ENCODE measurements at regions not wholly inside any gene's neighbourhood (a gene's known extent, or its start where the extent isn't known, plus 50 kb on each side); places are given as distances from the start of the nearest gene placed in this dataset.
"Not testable (repeated sequence)": the region's sequence is repeated elsewhere in the genome, so short reads cannot be mapped to it uniquely, and the experiment has no call there.

- no peak overlapping the region for H3K4me3 Mint-ChIP-seq
- H3K27me3 Mint-ChIP-seq = no peaks in the 10 kb centered on the region
- peaks cover 8% of the 10 kb centered on the region for H3K4me1 Mint-ChIP-seq
- ATAC-seq (peak; percentile 94), DNase-seq (no peak)
- peaks cover 0 to 5% of the 10 kb centered on the region in 2 donors for H3K9me3 Mint-ChIP-seq
- H3K27ac Mint-ChIP-seq = peak overlapping the region in 1 of 2 donors; percentile 0
Observed at GRCh38 chr15:58348095-58348812, 83.5 kb upstream of the LIPC start.

- peaks cover 34% of the 10 kb centered on the region for H3K4me1 Mint-ChIP-seq
- no peak for DNase-seq
- ATAC-seq = no peak
- H3K9me3 Mint-ChIP-seq = peaks cover 0 to 5% of the 10 kb centered on the region in 2 donors
- no peak overlapping the region for H3K4me3 Mint-ChIP-seq
- H3K27me3 Mint-ChIP-seq = no peaks in the 10 kb centered on the region
- no peak overlapping the region for H3K27ac Mint-ChIP-seq
Observed at GRCh38 chr15:58352026-58352929, 79.5 kb upstream of the LIPC start.

- Mint-ChIP-seq H3K27me3 (no peaks in the 10 kb centered on the region), H3K27ac (peak overlapping the region in 1 of 2 donors; percentile 60), H3K9me3 (no peaks in the 10 kb centered on the region), H3K4me3 (peak overlapping the region in 1 of 2 donors; percentile 31), H3K4me1 (peaks cover 45% of the 10 kb centered on the region)
- ATAC-seq = no peak
- DNase-seq = no peak
Observed at GRCh38 chr15:58355382-58355971, 76.3 kb upstream of the LIPC start.

- no peak for ATAC-seq
- Mint-ChIP-seq H3K27ac (peak overlapping the region; percentile 2 to 20), H3K4me3 (peak overlapping the region in 1 of 2 donors; percentile 31), H3K27me3 (no peaks in the 10 kb centered on the region), H3K4me1 (peaks cover 45% of the 10 kb centered on the region), H3K9me3 (no peaks in the 10 kb centered on the region)
- DNase-seq = no peak
Observed at GRCh38 chr15:58355973-58356372, 75.8 kb upstream of the LIPC start.

GRCh38 chr15:58357529-58358476 is 74.0 kb upstream of the LIPC start:
- H3K4me3 Mint-ChIP-seq = peak overlapping the region; percentile 59 to 63
- H3K27ac Mint-ChIP-seq = peak overlapping the region; percentile 79 to 87
- peaks cover 53% of the 10 kb centered on the region for H3K4me1 Mint-ChIP-seq
- H3K9me3 Mint-ChIP-seq = no peaks in the 10 kb centered on the region
- ATAC-seq = peak; percentile 92
- no peaks in the 10 kb centered on the region for H3K27me3 Mint-ChIP-seq
- peak; percentile 46 to 71 for DNase-seq

- DNase-seq = no peak
- peaks cover 52% of the 10 kb centered on the region for H3K4me1 Mint-ChIP-seq
- ATAC-seq = no peak
- no peak overlapping the region for H3K27ac Mint-ChIP-seq
- peaks cover 7 to 18% of the 10 kb centered on the region in 2 donors for H3K9me3 Mint-ChIP-seq
- H3K4me3 Mint-ChIP-seq = no peak overlapping the region
- H3K27me3 Mint-ChIP-seq = no peaks in the 10 kb centered on the region
Observed at GRCh38 chr15:58360421-58361090, 71.2 kb upstream of the LIPC start.

- peaks cover 7 to 20% of the 10 kb centered on the region in 2 donors for H3K9me3 Mint-ChIP-seq
- no peak overlapping the region for H3K27ac Mint-ChIP-seq
- ATAC-seq = no peak
- H3K27me3 Mint-ChIP-seq = no peaks in the 10 kb centered on the region
- no peak overlapping the region for H3K4me3 Mint-ChIP-seq
- H3K4me1 Mint-ChIP-seq = peaks cover 44% of the 10 kb centered on the region
- DNase-seq = no peak
Observed at GRCh38 chr15:58361273-58361759, 70.5 kb upstream of the LIPC start.

GRCh38 chr15:58362262-58362922 is 69.4 kb upstream of the LIPC start:
- peaks cover 33% of the 10 kb centered on the region for H3K4me1 Mint-ChIP-seq
- no peaks in the 10 kb centered on the region for H3K27me3 Mint-ChIP-seq
- H3K27ac Mint-ChIP-seq = peak overlapping the region in 1 of 2 donors; percentile 14
- H3K4me3 Mint-ChIP-seq = no peak overlapping the region
- no peak for ATAC-seq
- DNase-seq = no peak
- H3K9me3 Mint-ChIP-seq = peaks cover 7 to 20% of the 10 kb centered on the region in 2 donors

GRCh38 chr15:58363118-58363517 is 68.7 kb upstream of the LIPC start:
- H3K4me1 Mint-ChIP-seq = peaks cover 26% of the 10 kb centered on the region
- H3K9me3 Mint-ChIP-seq = peaks cover 7 to 20% of the 10 kb centered on the region in 2 donors
- H3K4me3 Mint-ChIP-seq, DNase-seq, ATAC-seq, H3K27me3 Mint-ChIP-seq: not testable (repeated sequence)
- H3K27ac Mint-ChIP-seq = peak overlapping the region in 1 of 2 donors; percentile 18

- Mint-ChIP-seq H3K4me1 (peaks cover 21% of the 10 kb centered on the region), H3K9me3 (peaks cover 7 to 20% of the 10 kb centered on the region in 2 donors)
- H3K27ac Mint-ChIP-seq, H3K4me3 Mint-ChIP-seq, H3K27me3 Mint-ChIP-seq, ATAC-seq, DNase-seq: not testable (repeated sequence)
Observed at GRCh38 chr15:58363673-58364072, 68.1 kb upstream of the LIPC start.

GRCh38 chr15:58365098-58365497 is 66.7 kb upstream of the LIPC start:
- ATAC-seq = not testable (repeated sequence)

GRCh38 chr15:58369261-58369701 is 62.5 kb upstream of the LIPC start:
- peak overlapping the region; percentile 29 to 86 for H3K4me3 Mint-ChIP-seq
- DNase-seq (peak in 1 of 2 donors; percentile 39), ATAC-seq (peak; percentile 87)
- peaks cover 15 to 28% of the 10 kb centered on the region in 2 donors for H3K9me3 Mint-ChIP-seq
- peak overlapping the region in 1 of 2 donors; percentile 89 for H3K27ac Mint-ChIP-seq
- no peaks in the 10 kb centered on the region for H3K27me3 Mint-ChIP-seq
- H3K4me1 Mint-ChIP-seq = peaks cover 9% of the 10 kb centered on the region

More at GRCh38 chr15:58365098-58365497, 66.7 kb upstream of the LIPC start:
- not testable (repeated sequence) for H3K27me3 Mint-ChIP-seq, H3K4me3 Mint-ChIP-seq, DNase-seq, H3K27ac Mint-ChIP-seq
- Mint-ChIP-seq H3K9me3 (peaks cover 7 to 20% of the 10 kb centered on the region in 2 donors), H3K4me1 (peaks cover 24% of the 10 kb centered on the region)

- DNase-seq = no peak
- no peak for ATAC-seq
- H3K27ac Mint-ChIP-seq = no peak overlapping the region
- H3K27me3 Mint-ChIP-seq = no peaks in the 10 kb centered on the region
- peaks cover 13 to 22% of the 10 kb centered on the region in 2 donors for H3K9me3 Mint-ChIP-seq
- H3K4me1 Mint-ChIP-seq = peaks cover 9% of the 10 kb centered on the region
- peak overlapping the region in 1 of 2 donors; percentile 86 for H3K4me3 Mint-ChIP-seq
Observed at GRCh38 chr15:58369956-58370355, 61.8 kb upstream of the LIPC start.
